Pancreas (tissue), 10 donors: ENCODE measurements at regions not wholly inside any gene's neighbourhood (a gene's known extent, or its start where the extent isn't known, plus 50 kb on each side); places are given as distances from the start of the nearest gene placed in this dataset.

Source experiments
- ATAC-seq, 4 donors: fragments of 200-7000 bp; cut with Tn5 transposase; one replicate each; pipeline versions ENCODE4 v1.8.0 to v1.9.1; 2020; ENCODE audit warnings: mild to moderate bottlenecking in 4 of 4, moderate library complexity in 4 of 4
- DNase-seq, 6 donors: peaks; one replicate each; pipeline ENCODE4 v3.0.0-alpha.2; 2020
- FAIRE-seq: peaks from 2 replicates; lab custom pipeline; 2012; peaks lifted over from hg19 to GRCh38; lab: Jason Lieb, UNC
- H3K27ac ChIP-seq, 4 donors: fragments of 200-600 bp; sonication (generic); 1 replicate in 3 of 4; 2 replicates in 1 of 4; pipeline versions ENCODE4 v1.5.0 to v1.8.0; 2020
- H3K27me3 ChIP-seq, 4 donors: fragments of 200-600 bp; one replicate each; pipeline ENCODE4 v1.8.0; 2021
- H3K36me3 ChIP-seq, 3 donors: fragments of 200-600 bp; sonication (generic) in 1 of 3; one replicate each; pipeline versions ENCODE4 v1.5.0 to v1.8.0; 2020 to 2021
- H3K4me1 ChIP-seq, 3 donors: fragments of 200-600 bp; one replicate each; pipeline ENCODE4 v1.8.0; 2021
- H3K4me3 ChIP-seq, 4 donors: fragments of 200-600 bp; sonication (generic) in 2 of 4; one replicate each; pipeline versions ENCODE4 v1.5.0 to v1.8.0; 2020 to 2021
- H3K9me3 ChIP-seq, 4 donors: fragments of 200-600 bp; one replicate each; pipeline ENCODE4 v1.8.0; 2021
- CTCF ChIP-seq, 4 donors: fragments of 200-600 bp; sonication (generic) in 3 of 4; IDR thresholded peaks; one replicate each; pipeline versions ENCODE4 v1.5.0 to v1.8.0; 2021; ENCODE audit warnings: antibody characterized with exemption in 4 of 4
- whole genome bisulfite sequencing, 2 donors: extraction: QIAGEN DNeasy Blood & Tissue Kit; methylation state at CpG; one replicate each; pipeline ENCODE4 v1.1.7; 2013; 5-methylcytosine and 5-hydroxymethylcytosine counted together
- intact Hi-C, 3 donors: fragments of 100-400 bp; cut with DNase I; formaldehyde crosslinking; loops; one replicate each; pipeline versions ENCODE4 v1.11.1 to v1.14.2; 2022
- donor health status: healthy with polysubstance abuse.
- donor health status: DM: no; HTN: no; CAD: no; lungs with moderate emphysema.
- donor health status: DM: no; HTN: no; CAD: no.
- donor health status: control.
- donor health status: control.
- donor health status: Bipolar disorder and iron deficiency.
- donor health status: DM: yes; HTN: yes; CAD: no.
- donor health status: DM: no; HTN: no; CAD: no.
- donor health status: DM: no; HTN: no; CAD: no.
- donor health status: DM: yes; HTN: yes; CAD: no.

- Histone ChIP-seq H3K9me3 (no peaks in the 10 kb centered on the region), H3K27ac (no peak overlapping the region), H3K4me3 (no peak overlapping the region), H3K27me3 (no peaks in the 10 kb centered on the region), H3K4me1 (no peaks in the 10 kb centered on the region), H3K36me3 (no peaks in the 10 kb centered on the region)
- FAIRE-seq (no peak), ATAC-seq (no peak), DNase-seq (no peak)
- intact Hi-C loops, result no loop called here
- 78 to 81% methylated on average over 4 of the region's 4 CpGs for WGBS, 2 donors
- TF ChIP-seq CTCF (IDR thresholded peaks at IDR 0.05), result no peak
Measured at GRCh38 chr2:147501968-147502367, 342.9 kb upstream of the ACVR2A start.

- Histone ChIP-seq H3K27me3 (no peaks in the 10 kb centered on the region), H3K9me3 (no peaks in the 10 kb centered on the region), H3K36me3 (no peaks in the 10 kb centered on the region), H3K27ac (no peak overlapping the region), H3K4me3 (no peak overlapping the region), H3K4me1 (no peaks in the 10 kb centered on the region)
- FAIRE-seq, result no peak
- intact Hi-C loops, result no loop called here
- TF ChIP-seq CTCF (IDR thresholded peaks at IDR 0.05), result no peak
- no peak for ATAC-seq
- DNase-seq, result no peak
- 66 to 78% methylated on average over 1 of the region's 1 CpG for WGBS, 2 donors
Measured at GRCh38 chr2:147500819-147501395, 343.9 kb upstream of the ACVR2A start.

- TF ChIP-seq CTCF (IDR thresholded peaks at IDR 0.05), result no peak
- ATAC-seq (no peak), FAIRE-seq (no peak)
Measured at GRCh38 chr2:147500229-147500628, 344.6 kb upstream of the ACVR2A start.

GRCh38 chr2:147499785-147500184 is 345.0 kb upstream of the ACVR2A start:
- intact Hi-C loops, result no loop called here
- no peak for FAIRE-seq
- ATAC-seq, result no peak

More at GRCh38 chr2:147500229-147500628, 344.6 kb upstream of the ACVR2A start:
- intact Hi-C loops, result no loop called here
- Histone ChIP-seq H3K4me3 (no peak overlapping the region), H3K27ac (no peak overlapping the region), H3K9me3 (no peaks in the 10 kb centered on the region), H3K27me3 (no peaks in the 10 kb centered on the region), H3K4me1 (no peaks in the 10 kb centered on the region), H3K36me3 (no peaks in the 10 kb centered on the region)
- WGBS, 2 donors, result 88 to 89% methylated on average over 3 of the region's 3 CpGs
- no peak for DNase-seq

More at GRCh38 chr2:147499785-147500184, 345.0 kb upstream of the ACVR2A start:
- whole genome bisulfite sequencing, 2 donors, result 89 to 92% methylated on average over 2 of the region's 2 CpGs
- Histone ChIP-seq H3K4me3 (no peak overlapping the region), H3K27me3 (no peaks in the 10 kb centered on the region), H3K27ac (no peak overlapping the region), H3K36me3 (no peaks in the 10 kb centered on the region), H3K4me1 (no peaks in the 10 kb centered on the region), H3K9me3 (no peaks in the 10 kb centered on the region)
- DNase-seq, result no peak
- no peak for TF ChIP-seq CTCF (IDR thresholded peaks at IDR 0.05)
